Esophagus squamous epithelium (tissue), 4 donors: ENCODE measurements at regions not wholly inside any gene's neighbourhood (a gene's known extent, or its start where the extent isn't known, plus 50 kb on each side); places are given as distances from the start of the nearest gene placed in this dataset.

ENCODE experiments used
- POLR2A ChIP-seq, 4 donors: fragments of 450-650 bp; IDR thresholded peaks; one replicate each; pipeline ENCODE4 v1.6.1; 2017; ENCODE audit warnings: antibody characterized with exemption in 4 of 4, mild to moderate bottlenecking in 4 of 4, moderate library complexity in 3 of 4
- TF ChIP-seq, protein P1 (sequence below), 6 experiments: fragments of 450-650 bp in 4 of 6; fragments of 200-600 bp in 2 of 6; sonication (generic) in 2 of 6; IDR thresholded peaks; one replicate each; pipeline ENCODE4 v1.5.1; 2016 to 2019; ENCODE audit warnings: antibody characterized with exemption in 6 of 6, mild to moderate bottlenecking in 4 of 6, moderate library complexity in 4 of 6

GRCh38 chr5:30039379-30039778, 1154.1 kb upstream of the CDH6 start:
- TF ChIP-seq, protein P1, sequence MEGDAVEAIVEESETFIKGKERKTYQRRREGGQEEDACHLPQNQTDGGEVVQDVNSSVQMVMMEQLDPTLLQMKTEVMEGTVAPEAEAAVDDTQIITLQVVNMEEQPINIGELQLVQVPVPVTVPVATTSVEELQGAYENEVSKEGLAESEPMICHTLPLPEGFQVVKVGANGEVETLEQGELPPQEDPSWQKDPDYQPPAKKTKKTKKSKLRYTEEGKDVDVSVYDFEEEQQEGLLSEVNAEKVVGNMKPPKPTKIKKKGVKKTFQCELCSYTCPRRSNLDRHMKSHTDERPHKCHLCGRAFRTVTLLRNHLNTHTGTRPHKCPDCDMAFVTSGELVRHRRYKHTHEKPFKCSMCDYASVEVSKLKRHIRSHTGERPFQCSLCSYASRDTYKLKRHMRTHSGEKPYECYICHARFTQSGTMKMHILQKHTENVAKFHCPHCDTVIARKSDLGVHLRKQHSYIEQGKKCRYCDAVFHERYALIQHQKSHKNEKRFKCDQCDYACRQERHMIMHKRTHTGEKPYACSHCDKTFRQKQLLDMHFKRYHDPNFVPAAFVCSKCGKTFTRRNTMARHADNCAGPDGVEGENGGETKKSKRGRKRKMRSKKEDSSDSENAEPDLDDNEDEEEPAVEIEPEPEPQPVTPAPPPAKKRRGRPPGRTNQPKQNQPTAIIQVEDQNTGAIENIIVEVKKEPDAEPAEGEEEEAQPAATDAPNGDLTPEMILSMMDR (IDR thresholded peaks at IDR 0.05), result no peak
- no peak for TF ChIP-seq POLR2A (IDR thresholded peaks at IDR 0.05)
